BE2C (cell line): ENCODE measurements at regions not wholly inside any gene's neighbourhood (a gene's known extent, or its start where the extent isn't known, plus 50 kb on each side); places are given as distances from the start of the nearest gene placed in this dataset.
A peak's percentile ranks its signal among the peaks of the same experiment; 100 is the strongest.

Source experiments
- DNase-seq: peaks from one replicate; pipeline ENCODE4 v3.0.0-alpha.2; 2020
- H3K27me3 ChIP-seq: fragments of 250-450 bp; sonication (Bioruptor Pico); 2 replicates; pipeline ENCODE4 v1.5.1; 2020; ENCODE audit warnings: mild to moderate bottlenecking
- H3K36me3 ChIP-seq: fragments of 250-450 bp; sonication (Bioruptor Pico); 2 replicates; pipeline ENCODE4 v1.5.1; 2020; ENCODE audit warnings: mild to moderate bottlenecking
- H3K4me1 ChIP-seq: fragments of 250-450 bp; sonication (Bioruptor Pico); 2 replicates; pipeline ENCODE4 v1.5.1; 2020
- H3K4me3 ChIP-seq: 2 replicates; pipeline ENCODE4 v1.5.1; 2011; ENCODE audit warnings: low read depth, low read length
- H3K9me3 ChIP-seq: fragments of 250-450 bp; sonication (Bioruptor Pico); 2 replicates; pipeline ENCODE4 v1.5.1; 2020
- TF ChIP-seq, protein P1 (sequence below): IDR thresholded peaks from 2 replicates; pipeline ENCODE4 v1.5.1; 2012; ENCODE audit warnings: mild to moderate bottlenecking, low read depth, low read length

DNA sequence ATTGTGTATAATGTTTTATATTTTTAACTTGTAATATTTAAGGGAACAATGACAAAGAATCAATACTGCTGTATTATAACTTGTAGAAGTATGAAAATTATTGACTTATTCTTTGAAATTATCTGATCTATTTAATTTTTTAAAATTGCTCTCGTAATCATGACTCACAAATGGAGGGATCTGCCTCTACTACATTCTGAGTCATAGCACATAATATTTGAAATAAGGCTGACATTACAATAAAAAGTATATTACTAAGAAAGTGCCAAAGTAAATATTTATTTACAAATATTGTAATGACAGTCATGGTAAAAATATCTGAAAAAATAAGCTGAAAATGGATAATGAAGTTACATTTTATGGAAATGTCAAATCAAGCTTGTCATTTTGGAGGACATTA is 1144.6 kb upstream of the CDH2 start:
- H3K4me1 ChIP-seq, result no peaks in the 10 kb centered on the region
- H3K27me3 ChIP-seq, result no peaks in the 10 kb centered on the region
- no peak overlapping the region for H3K4me3 ChIP-seq
- H3K9me3 ChIP-seq, result no peaks in the 10 kb centered on the region
- H3K36me3 ChIP-seq, result no peaks in the 10 kb centered on the region
- no peak for DNase-seq
- TF ChIP-seq, protein P1, sequence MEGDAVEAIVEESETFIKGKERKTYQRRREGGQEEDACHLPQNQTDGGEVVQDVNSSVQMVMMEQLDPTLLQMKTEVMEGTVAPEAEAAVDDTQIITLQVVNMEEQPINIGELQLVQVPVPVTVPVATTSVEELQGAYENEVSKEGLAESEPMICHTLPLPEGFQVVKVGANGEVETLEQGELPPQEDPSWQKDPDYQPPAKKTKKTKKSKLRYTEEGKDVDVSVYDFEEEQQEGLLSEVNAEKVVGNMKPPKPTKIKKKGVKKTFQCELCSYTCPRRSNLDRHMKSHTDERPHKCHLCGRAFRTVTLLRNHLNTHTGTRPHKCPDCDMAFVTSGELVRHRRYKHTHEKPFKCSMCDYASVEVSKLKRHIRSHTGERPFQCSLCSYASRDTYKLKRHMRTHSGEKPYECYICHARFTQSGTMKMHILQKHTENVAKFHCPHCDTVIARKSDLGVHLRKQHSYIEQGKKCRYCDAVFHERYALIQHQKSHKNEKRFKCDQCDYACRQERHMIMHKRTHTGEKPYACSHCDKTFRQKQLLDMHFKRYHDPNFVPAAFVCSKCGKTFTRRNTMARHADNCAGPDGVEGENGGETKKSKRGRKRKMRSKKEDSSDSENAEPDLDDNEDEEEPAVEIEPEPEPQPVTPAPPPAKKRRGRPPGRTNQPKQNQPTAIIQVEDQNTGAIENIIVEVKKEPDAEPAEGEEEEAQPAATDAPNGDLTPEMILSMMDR, result no peak

DNA sequence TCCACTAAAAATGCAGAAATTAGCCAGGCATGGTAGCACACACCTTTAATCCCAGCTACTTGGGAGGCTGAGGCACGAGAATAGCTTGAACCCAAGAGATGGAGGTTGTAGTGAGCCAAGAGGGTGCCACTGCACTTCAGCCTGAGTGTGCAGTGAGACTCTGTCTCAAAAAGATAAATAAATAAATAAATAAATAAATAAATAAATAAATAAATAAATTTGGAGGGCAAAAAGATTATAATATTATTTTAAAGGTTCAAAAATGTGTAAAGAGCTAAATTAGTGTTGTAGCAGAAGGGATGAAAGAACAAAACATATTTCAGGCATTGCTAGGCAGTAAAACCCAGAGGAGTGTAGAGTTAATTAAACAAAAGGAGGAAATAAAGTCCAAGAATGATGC is 1136.4 kb upstream of the CDH2 start:
- Histone ChIP-seq H3K27me3 (no peaks in the 10 kb centered on the region), H3K4me3 (no peak overlapping the region), H3K9me3 (no peaks in the 10 kb centered on the region), H3K4me1 (no peaks in the 10 kb centered on the region), H3K36me3 (no peaks in the 10 kb centered on the region)
- no peak for DNase-seq
- TF ChIP-seq, protein P1, result no peak

DNA sequence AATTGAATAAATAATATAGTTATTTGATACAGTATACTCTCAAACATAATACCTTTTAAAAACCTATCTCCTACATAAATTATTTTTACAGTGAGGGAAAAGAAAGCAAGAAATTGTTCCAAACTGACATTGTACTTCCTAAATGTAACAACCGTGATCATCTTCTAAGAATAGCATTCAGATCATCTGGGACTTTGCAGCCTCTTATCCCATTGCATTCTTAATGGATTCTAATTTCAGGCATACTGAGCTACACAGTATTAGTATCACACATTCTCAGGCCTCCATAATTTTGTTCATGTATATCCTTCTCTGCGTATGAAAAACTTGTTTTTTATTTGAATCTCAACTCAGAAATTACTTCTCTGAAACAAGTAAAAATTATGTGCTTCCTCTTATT is 1134.7 kb upstream of the CDH2 start:
- Histone ChIP-seq H3K4me1 (no peaks in the 10 kb centered on the region), H3K27me3 (no peaks in the 10 kb centered on the region), H3K36me3 (no peaks in the 10 kb centered on the region), H3K4me3 (no peak overlapping the region), H3K9me3 (no peaks in the 10 kb centered on the region)
- DNase-seq, result no peak
- TF ChIP-seq, protein P1, result no peak

DNA sequence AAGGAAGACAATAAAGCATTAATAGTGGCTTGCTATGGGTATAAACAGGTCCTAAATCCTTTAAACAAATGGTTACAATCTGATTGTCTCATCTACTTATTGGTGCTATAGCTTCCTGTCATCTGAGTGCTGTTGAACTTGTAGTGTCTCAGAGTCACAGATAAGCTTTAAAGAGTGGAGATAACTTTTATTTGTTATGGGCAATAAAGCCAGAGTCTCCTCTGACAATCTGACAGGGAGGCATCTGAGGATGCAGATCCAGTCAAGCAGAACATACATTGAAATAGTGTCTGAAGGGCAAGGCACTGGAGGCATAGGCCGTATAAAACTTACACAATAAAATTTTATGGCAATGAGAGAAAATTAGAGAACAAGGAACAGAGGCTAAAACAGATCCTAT is 1132.4 kb upstream of the CDH2 start:
- Histone ChIP-seq H3K27me3 (no peaks in the 10 kb centered on the region), H3K4me3 (no peak overlapping the region), H3K4me1 (no peaks in the 10 kb centered on the region), H3K36me3 (no peaks in the 10 kb centered on the region), H3K9me3 (no peaks in the 10 kb centered on the region)
- TF ChIP-seq, protein P1, result no peak
- DNase-seq, result peak; percentile 6

DNA sequence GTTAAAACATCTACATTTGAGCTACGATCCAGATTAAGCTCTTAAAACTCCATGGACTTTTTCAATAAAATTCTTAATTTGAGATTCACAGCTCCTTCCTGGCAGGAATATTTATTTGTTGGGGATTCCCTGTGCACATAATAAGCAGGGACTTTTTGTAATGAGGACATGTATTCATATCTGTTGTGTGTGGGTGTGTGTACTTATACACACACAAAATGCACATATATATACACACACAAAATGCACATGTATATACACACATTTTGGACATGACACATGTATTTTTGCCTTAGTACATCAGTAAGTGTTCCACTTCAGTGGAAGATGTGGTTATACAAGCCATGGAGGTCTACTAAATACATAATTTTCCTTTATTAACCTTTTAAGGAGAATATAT is 1131.1 kb upstream of the CDH2 start:
- Histone ChIP-seq H3K4me3 (no peak overlapping the region), H3K4me1 (no peaks in the 10 kb centered on the region), H3K27me3 (no peaks in the 10 kb centered on the region), H3K9me3 (no peaks in the 10 kb centered on the region), H3K36me3 (no peaks in the 10 kb centered on the region)
- TF ChIP-seq, protein P1, result no peak
- no peak for DNase-seq

DNA sequence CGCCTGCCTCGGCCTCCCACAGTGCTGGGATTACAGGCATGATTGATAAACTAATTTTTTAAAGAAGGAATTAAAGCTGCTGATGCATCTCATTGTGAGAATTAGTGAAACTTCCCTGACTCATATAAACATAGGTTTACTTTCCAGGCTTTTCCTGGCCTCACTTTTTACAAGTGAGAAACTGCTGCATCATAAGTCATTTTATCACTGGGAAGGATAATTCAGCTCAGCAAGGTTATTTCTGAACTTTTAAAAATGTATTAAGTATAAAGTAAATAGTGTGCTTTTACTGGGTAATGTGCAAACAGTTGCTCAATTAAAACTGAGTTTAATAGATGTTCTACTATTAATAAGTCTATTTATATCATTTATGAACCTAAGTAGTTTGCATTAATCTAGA is 1130.3 kb upstream of the CDH2 start:
- no peaks in the 10 kb centered on the region for H3K36me3 ChIP-seq
- no peaks in the 10 kb centered on the region for H3K27me3 ChIP-seq
- no peak overlapping the region for H3K4me3 ChIP-seq
- no peak for DNase-seq
- H3K9me3 ChIP-seq, result no peaks in the 10 kb centered on the region
- H3K4me1 ChIP-seq, result no peaks in the 10 kb centered on the region
- TF ChIP-seq, protein P1, result no peak
